Loucy (cell line): ENCODE measurements at regions not wholly inside any gene's neighbourhood (a gene's known extent, or its start where the extent isn't known, plus 50 kb on each side); places are given as distances from the start of the nearest gene placed in this dataset.
A peak's percentile ranks its signal among the peaks of the same experiment; 100 is the strongest.

ENCODE experiments used
- H2AFZ ChIP-seq: fragments of 200-600 bp; sonication (generic); 2 replicates; pipeline ENCODE4 v1.6.0; 2016; ENCODE audit warnings: antibody characterized with exemption, mild to moderate bottlenecking, low read length, moderate library complexity
- H3F3A ChIP-seq: fragments of 200-600 bp; 2 replicates; pipeline ENCODE4 v1.6.0; 2016; ENCODE audit warnings: antibody characterized with exemption, low read depth, mild to moderate bottlenecking
- H3K27me3 ChIP-seq: fragments of 200-600 bp; sonication (generic); 2 replicates; pipeline ENCODE4 v1.6.1; 2014; ENCODE audit warnings: low read length, mild to moderate bottlenecking; ENCODE audit not compliant: insufficient read depth, poor library complexity, severe bottlenecking
- H3K36me3 ChIP-seq: fragments of 200-600 bp; sonication (generic); 2 replicates; pipeline ENCODE4 v1.6.1; 2016; ENCODE audit warnings: low read length; ENCODE audit not compliant: insufficient read depth
- H3K4me1 ChIP-seq: fragments of 200-600 bp; sonication (generic); 2 replicates; pipeline ENCODE4 v1.5.1; 2014; ENCODE audit warnings: low read length, mild to moderate bottlenecking; ENCODE audit not compliant: insufficient read depth, poor library complexity, severe bottlenecking
- H3K4me2 ChIP-seq: fragments of 200-600 bp; sonication (generic); 2 replicates; pipeline ENCODE4 v1.6.0; 2014; ENCODE audit warnings: antibody characterized with exemption, low read length, low read depth, mild to moderate bottlenecking; ENCODE audit not compliant: poor library complexity, severe bottlenecking
- H3K4me3 ChIP-seq: fragments of 200-600 bp; sonication (generic); 2 replicates; pipeline ENCODE4 v1.5.1; 2014; ENCODE audit warnings: low read length, mild to moderate bottlenecking, mixed read lengths; ENCODE audit not compliant: poor library complexity, severe bottlenecking
- H3K79me2 ChIP-seq: fragments of 200-600 bp; sonication (generic); 2 replicates; pipeline ENCODE4 v1.6.1; 2014; ENCODE audit warnings: low read length; ENCODE audit not compliant: insufficient read depth
- H3K9ac ChIP-seq: fragments of 200-600 bp; sonication (generic); 2 replicates; pipeline ENCODE4 v1.6.0; 2014; ENCODE audit warnings: mild to moderate bottlenecking, low read depth, low read length, moderate library complexity; ENCODE audit not compliant: poor library complexity, severe bottlenecking
- H3K9me2 ChIP-seq: fragments of 200-600 bp; sonication (generic); replicated peaks from 2 replicates; pipeline ENCODE4 v1.6.1; 2016; ENCODE audit warnings: low read depth, low read length, mixed read lengths
- H3K9me3 ChIP-seq: fragments of 200-600 bp; sonication (generic); 2 replicates; pipeline ENCODE4 v1.6.1; 2014; ENCODE audit warnings: mild to moderate bottlenecking, antibody characterized with exemption, low read length, low read depth; ENCODE audit not compliant: insufficient read depth
- H4K20me1 ChIP-seq: fragments of 200-600 bp; sonication (generic); 2 replicates; pipeline ENCODE4 v1.6.0; 2014; ENCODE audit warnings: antibody characterized with exemption, low read length, mild to moderate bottlenecking; ENCODE audit not compliant: insufficient read depth, poor library complexity, severe bottlenecking
- CTCF ChIP-seq: fragments of 200-600 bp; sonication (generic); conservative IDR thresholded peaks from 2 replicates; pipeline ENCODE4 v1.5.1; 2014; ENCODE audit warnings: mild to moderate bottlenecking, antibody characterized with exemption, low read length
- EZH2phosphoT487 ChIP-seq: fragments of 200-600 bp; IDR thresholded peaks from 2 replicates; pipeline ENCODE4 v1.6.1; 2018; ENCODE audit warnings: antibody characterized with exemption, mild to moderate bottlenecking, moderate library complexity, borderline replicate concordance

- peaks cover 23% of the 10 kb centered on the region for H3K79me2 ChIP-seq
- H3K4me2 ChIP-seq: no peak overlapping the region
- no peaks in the 10 kb centered on the region for H3K9me3 ChIP-seq
Observed at GRCh38 chr12:24470050-24470449, 478.9 kb downstream of the BCAT1 start.

GRCh38 chr12:24469089-24469488 is 479.8 kb downstream of the BCAT1 start:
- no peak for TF ChIP-seq EZH2phosphoT487
- TF ChIP-seq CTCF: no peak
- peaks cover 28% of the 10 kb centered on the region for H3K79me2 ChIP-seq
- H3K4me1 ChIP-seq: peaks cover 47% of the 10 kb centered on the region
- no peaks in the 10 kb centered on the region for H3F3A ChIP-seq
- no peaks in the 10 kb centered on the region for H4K20me1 ChIP-seq
- no peaks in the 10 kb centered on the region for H3K27me3 ChIP-seq
- H3K9ac ChIP-seq: no peak overlapping the region
- H2AFZ ChIP-seq: no peak overlapping the region
- H3K9me2 ChIP-seq: no peaks in the 10 kb centered on the region
- no peak overlapping the region for H3K4me2 ChIP-seq
- H3K9me3 ChIP-seq: no peaks in the 10 kb centered on the region
- H3K36me3 ChIP-seq: no peaks in the 10 kb centered on the region
- no peak overlapping the region for H3K4me3 ChIP-seq

More at GRCh38 chr12:24470050-24470449, 478.9 kb downstream of the BCAT1 start:
- H3F3A ChIP-seq: no peaks in the 10 kb centered on the region
- no peaks in the 10 kb centered on the region for H3K36me3 ChIP-seq
- H2AFZ ChIP-seq: no peak overlapping the region
- H3K27me3 ChIP-seq: no peaks in the 10 kb centered on the region
- peaks cover 41% of the 10 kb centered on the region for H3K4me1 ChIP-seq
- H4K20me1 ChIP-seq: no peaks in the 10 kb centered on the region
- H3K9me2 ChIP-seq: no peaks in the 10 kb centered on the region
- H3K9ac ChIP-seq: no peak overlapping the region
- H3K4me3 ChIP-seq: no peak overlapping the region
- no peak for TF ChIP-seq CTCF

- Histone ChIP-seq H3K9me2 (no peaks in the 10 kb centered on the region), H3K9me3 (no peaks in the 10 kb centered on the region), H3K4me3 (no peak overlapping the region), H3K27me3 (no peaks in the 10 kb centered on the region), H3K9ac (no peak overlapping the region), H3K36me3 (no peaks in the 10 kb centered on the region), H3K4me2 (peak overlapping the region; percentile 22), H4K20me1 (no peaks in the 10 kb centered on the region), H3K4me1 (peaks cover 54% of the 10 kb centered on the region), H2AFZ (no peak overlapping the region), H3F3A (peaks cover 4% of the 10 kb centered on the region; the same call in 1 of the 2 replicates), H3K79me2 (peaks cover 23% of the 10 kb centered on the region; the same call in 1 of the 2 replicates)
- TF ChIP-seq CTCF (no peak), EZH2phosphoT487 (no peak)
Observed at GRCh38 chr12:24467226-24467625, 481.7 kb downstream of the BCAT1 start.
